Uterus (tissue), 3 donors: ENCODE measurements at regions not wholly inside any gene's neighbourhood (a gene's known extent, or its start where the extent isn't known, plus 50 kb on each side); places are given as distances from the start of the nearest gene placed in this dataset.
A peak's percentile ranks its signal among the peaks of the same experiment; 100 is the strongest.

Source experiments
- DNase-seq, 2 donors: peaks; one replicate each; pipeline ENCODE4 v3.0.0-alpha.2; 2019 to 2020
- H3K27ac ChIP-seq, 2 donors: fragments of 200-600 bp; sonication (generic); 1 replicate in 1 of 2; 2 replicates in 1 of 2; pipeline ENCODE4 v1.5.1; 2016 to 2018
- H3K27me3 ChIP-seq, 2 donors: fragments of 200-600 bp; sonication (generic); one replicate each; pipeline ENCODE4 v1.5.1; 2018 to 2019; ENCODE audit warnings: control low read depth in 1 of 2
- H3K36me3 ChIP-seq, 2 donors: fragments of 200-600 bp; sonication (generic); one replicate each; pipeline ENCODE4 v1.5.1; 2019; ENCODE audit warnings: control low read depth in 1 of 2
- H3K4me1 ChIP-seq, 2 donors: fragments of 200-600 bp; sonication (generic); one replicate each; pipeline ENCODE4 v1.5.1; 2018 to 2019; ENCODE audit warnings: control low read depth in 1 of 2
- H3K4me3 ChIP-seq, 2 donors: fragments of 200-600 bp; sonication (generic); 1 replicate in 1 of 2; 2 replicates in 1 of 2; pipeline ENCODE4 v1.5.1; 2018 to 2019; ENCODE audit warnings: mild to moderate bottlenecking in 1 of 2
- H3K9me3 ChIP-seq, 2 donors: fragments of 200-600 bp; sonication (generic); one replicate each; pipeline ENCODE4 v1.5.1; 2019; ENCODE audit warnings: control low read depth in 1 of 2
- CTCF ChIP-seq, 4 experiments: fragments of 200-600 bp in 2 of 4; fragments of 450-650 bp in 2 of 4; sonication (generic) in 2 of 4; IDR thresholded peaks; one replicate each; pipeline ENCODE4 v1.5.1; 2016 to 2019; ENCODE audit warnings: antibody characterized with exemption in 4 of 4, mild to moderate bottlenecking in 2 of 4, moderate library complexity in 1 of 4
- POLR2A ChIP-seq, 2 donors: fragments of 450-650 bp; IDR thresholded peaks; one replicate each; pipeline ENCODE4 v1.6.1; 2016; ENCODE audit warnings: antibody characterized with exemption in 2 of 2, mild to moderate bottlenecking in 1 of 2, moderate library complexity in 1 of 2
- intact Hi-C: fragments of 100-400 bp; cut with DNase I; formaldehyde crosslinking; loops from one replicate; pipeline ENCODE4 v1.15.1; 2023; ENCODE audit warnings: low total_unique reads
- donor health status: DM: yes; HTN: yes; CAD: no.

- no peak overlapping the region for H3K27ac ChIP-seq
- no peaks in the 10 kb centered on the region for H3K27me3 ChIP-seq
- TF ChIP-seq CTCF (IDR thresholded peaks at IDR 0.05) (no peak), POLR2A (IDR thresholded peaks at IDR 0.05) (no peak)
- no peaks in the 10 kb centered on the region for H3K4me1 ChIP-seq
- no peak for DNase-seq
- H3K36me3 ChIP-seq, result no peaks in the 10 kb centered on the region
- H3K4me3 ChIP-seq, result no peak overlapping the region
- no peaks in the 10 kb centered on the region for H3K9me3 ChIP-seq
- intact Hi-C loops, result loop anchor here (5.0 to 10.0 kb wide), 2 partner anchors 183 to 565 kb away; no protein-coding TSS in a partner anchor
These were observed 152.9 kb upstream of the NAV2 start for GRCh38 chr11:19559746-19560145.

DNA sequence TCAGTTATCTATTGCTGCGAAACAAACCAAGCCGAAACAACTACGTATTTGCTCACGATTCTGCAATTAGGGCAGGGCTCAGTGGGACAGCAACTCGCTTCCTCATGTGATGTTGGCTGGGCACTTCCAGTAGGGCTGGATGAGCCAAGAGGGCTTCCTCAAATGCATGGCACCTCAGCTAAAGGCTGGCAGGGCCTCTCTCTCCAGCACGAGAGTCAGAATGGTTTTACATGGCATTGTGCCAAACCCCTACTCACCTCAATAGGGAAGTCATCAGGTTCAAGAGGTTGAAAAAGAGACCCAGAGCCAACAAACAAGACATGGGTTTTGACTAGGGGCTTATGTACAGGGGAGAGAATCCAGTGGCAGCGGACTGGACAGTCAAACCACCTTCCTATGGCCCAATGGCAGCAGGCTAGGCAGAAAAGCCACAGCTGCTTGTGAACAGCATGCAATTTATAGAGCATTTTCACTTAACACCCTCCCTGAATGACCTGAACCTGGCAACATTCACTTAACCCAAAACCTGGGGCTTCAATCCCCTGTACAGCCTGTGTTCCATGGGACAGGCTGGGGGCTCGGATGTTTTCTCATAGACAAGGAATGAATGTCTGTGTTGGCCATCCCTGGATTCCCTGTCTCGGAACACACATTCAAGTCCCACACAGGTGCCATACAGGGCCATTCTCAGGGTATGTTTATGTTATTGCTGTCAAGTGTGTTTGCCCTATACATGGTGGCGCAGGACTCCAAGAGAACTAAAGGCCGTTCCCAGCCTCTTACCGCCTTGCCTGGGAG lies 154.2 kb upstream of the NAV2 start:
- no peak for DNase-seq
- TF ChIP-seq POLR2A (IDR thresholded peaks at IDR 0.05) (no peak), CTCF (IDR thresholded peaks at IDR 0.05) (no peak)
- Histone ChIP-seq H3K36me3 (no peaks in the 10 kb centered on the region), H3K27me3 (no peaks in the 10 kb centered on the region), H3K4me3 (no peak overlapping the region), H3K4me1 (no peaks in the 10 kb centered on the region), H3K27ac (no peak overlapping the region), H3K9me3 (no peaks in the 10 kb centered on the region)
- intact Hi-C loops, result loop anchor here (10.0 kb wide), 1 partner anchor 566 kb away; no protein-coding TSS in a partner anchor

DNA sequence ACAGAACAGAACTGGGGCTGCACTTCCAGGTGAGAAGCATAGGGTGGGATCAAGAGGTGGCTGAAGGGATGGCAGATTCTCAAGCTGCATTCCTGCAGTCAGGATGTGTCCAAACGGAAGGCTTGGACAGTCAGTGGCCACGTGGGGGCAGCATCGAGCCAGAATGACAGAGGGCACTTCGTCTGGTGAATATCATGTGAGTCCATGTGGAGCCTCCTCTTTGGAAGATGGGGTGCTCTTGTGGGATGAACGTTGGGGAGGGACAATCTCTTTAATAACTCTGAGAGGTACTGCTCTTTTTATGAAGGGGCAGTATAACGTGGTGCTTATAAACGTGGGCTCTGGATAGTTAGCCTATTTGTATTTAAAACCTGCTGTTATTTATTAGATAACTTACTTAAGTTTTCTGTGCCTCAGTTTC lies 154.9 kb upstream of the NAV2 start:
- no peaks in the 10 kb centered on the region for H3K4me1 ChIP-seq
- H3K36me3 ChIP-seq, result no peaks in the 10 kb centered on the region
- peak; percentile 71 to 76 for DNase-seq
- H3K4me3 ChIP-seq, result no peak overlapping the region
- H3K27me3 ChIP-seq, result no peaks in the 10 kb centered on the region
- intact Hi-C loops, result loop anchor here (10.0 kb wide), 1 partner anchor 567 kb away; no protein-coding TSS in a partner anchor
- H3K9me3 ChIP-seq, result no peaks in the 10 kb centered on the region
- no peak overlapping the region for H3K27ac ChIP-seq
- no peak for TF ChIP-seq POLR2A (IDR thresholded peaks at IDR 0.05)
- TF ChIP-seq CTCF (IDR thresholded peaks at IDR 0.05), result peak; percentile 73 to 77 (median 74)

DNA sequence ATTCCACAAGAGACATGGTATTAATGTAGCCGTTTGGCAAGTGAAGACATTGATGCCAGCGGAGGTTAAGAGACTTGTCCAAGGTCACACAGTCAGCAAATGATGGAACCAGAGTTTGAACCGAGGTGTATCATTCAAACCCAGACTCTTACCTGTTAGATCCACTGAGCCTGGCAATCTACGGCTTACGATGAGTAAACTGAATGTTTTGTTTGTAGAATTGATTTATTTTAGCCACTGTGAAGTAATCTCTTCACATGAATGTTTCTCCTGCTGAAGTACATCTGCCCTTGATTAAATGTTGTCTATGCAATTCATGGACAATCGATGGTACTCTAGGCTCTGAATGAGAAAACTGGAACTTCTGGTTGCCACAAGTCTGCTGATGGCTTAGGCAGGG lies 155.5 kb upstream of the NAV2 start:
- TF ChIP-seq POLR2A (IDR thresholded peaks at IDR 0.05) (no peak), CTCF (IDR thresholded peaks at IDR 0.05) (no peak)
- Histone ChIP-seq H3K4me3 (no peak overlapping the region), H3K36me3 (no peaks in the 10 kb centered on the region), H3K9me3 (no peaks in the 10 kb centered on the region), H3K27me3 (no peaks in the 10 kb centered on the region), H3K4me1 (no peaks in the 10 kb centered on the region), H3K27ac (no peak overlapping the region)
- intact Hi-C loops, result loop anchor here (10.0 kb wide), 1 partner anchor 568 kb away; no protein-coding TSS in a partner anchor
- no peak for DNase-seq

DNA sequence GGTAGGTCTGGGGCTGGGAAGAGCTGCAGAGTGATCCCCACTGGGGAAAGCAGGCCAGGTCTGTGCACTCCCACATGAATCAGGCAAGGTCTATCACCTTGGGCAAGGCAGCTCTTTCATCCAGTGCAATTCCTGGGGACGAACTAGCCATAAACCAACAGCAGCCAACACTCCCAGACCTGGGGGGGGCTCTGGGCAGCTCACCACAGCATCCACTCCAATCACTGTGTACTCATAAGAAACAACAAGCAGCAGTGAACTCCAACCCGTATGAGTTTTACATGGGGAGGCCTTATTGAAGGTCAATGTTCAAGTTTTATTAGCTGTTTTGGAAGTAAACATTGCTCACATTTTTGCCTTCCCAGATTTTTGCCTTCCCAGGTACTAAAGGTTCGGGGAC lies 157.4 kb upstream of the NAV2 start:
- Histone ChIP-seq H3K27me3 (no peaks in the 10 kb centered on the region), H3K27ac (no peak overlapping the region), H3K4me3 (no peak overlapping the region), H3K36me3 (no peaks in the 10 kb centered on the region), H3K9me3 (no peaks in the 10 kb centered on the region), H3K4me1 (no peaks in the 10 kb centered on the region)
- intact Hi-C loops, result loop anchor here (10.0 kb wide), 1 partner anchor 570 kb away; no protein-coding TSS in a partner anchor
- DNase-seq, result no peak
- TF ChIP-seq CTCF (IDR thresholded peaks at IDR 0.05) (no peak), POLR2A (IDR thresholded peaks at IDR 0.05) (no peak)
